Fibroblast of lung (primary cell): ENCODE measurements at regions not wholly inside any gene's neighbourhood (a gene's known extent, or its start where the extent isn't known, plus 50 kb on each side); places are given as distances from the start of the nearest gene placed in this dataset.

Source experiments
- DNase-seq, 2 donors: peaks; one replicate each; pipeline versions ENCODE4 v3.0.0 to v3.0.0-alpha.2; 2010; ENCODE audit warnings: low read depth in 2 of 2
- H2AFZ ChIP-seq: 2 replicates; pipeline ENCODE4 v1.5.1; 2012; ENCODE audit warnings: low read length, control low read depth, inconsistent platforms
- H3K27ac ChIP-seq: 2 replicates; pipeline ENCODE4 v1.5.1; 2011; ENCODE audit warnings: low read length, control low read depth; ENCODE audit not compliant: insufficient read depth
- H3K27me3 ChIP-seq: 2 replicates; pipeline ENCODE4 v1.5.1; 2011; ENCODE audit warnings: mild to moderate bottlenecking, low read length; ENCODE audit not compliant: control insufficient read depth, insufficient read depth
- H3K36me3 ChIP-seq: 2 replicates; pipeline ENCODE4 v1.5.1; 2011; ENCODE audit warnings: low read length; ENCODE audit not compliant: control insufficient read depth, insufficient read depth
- H3K4me1 ChIP-seq: 2 replicates; pipeline ENCODE4 v1.5.1; 2011; ENCODE audit warnings: low read length; ENCODE audit not compliant: control insufficient read depth, insufficient read depth; ENCODE audit errors: extremely low read depth
- H3K4me2 ChIP-seq: 2 replicates; pipeline ENCODE4 v1.5.1; 2011; ENCODE audit warnings: low read length, control low read depth; ENCODE audit not compliant: insufficient read depth; ENCODE audit errors: extremely low read depth
- H3K4me3 ChIP-seq, 4 experiments: fragments of 200-600 bp in 1 of 4; sonication (generic) in 1 of 4; replicated peaks in 1 of 4; 2 replicates each; pipeline ENCODE4 v1.5.1; 2011 to 2016; ENCODE audit warnings: low read length in 4 of 4, low read depth in 3 of 4, mild to moderate bottlenecking in 3 of 4, control low read depth in 2 of 4, inconsistent platforms in 1 of 4, mixed read lengths in 1 of 4; ENCODE audit not compliant: insufficient read depth in 1 of 4; ENCODE audit errors: control extremely low read depth in 1 of 4
- H3K79me2 ChIP-seq: 2 replicates; pipeline ENCODE4 v1.5.1; 2012; ENCODE audit warnings: mild to moderate bottlenecking, low read length, inconsistent platforms; ENCODE audit not compliant: control insufficient read depth, insufficient read depth
- H3K9ac ChIP-seq: 2 replicates; pipeline ENCODE4 v1.5.1; 2011; ENCODE audit warnings: mild to moderate bottlenecking, low read length, control low read depth; ENCODE audit not compliant: insufficient read depth
- H3K9me3 ChIP-seq: 2 replicates; pipeline ENCODE4 v1.5.1; 2012; ENCODE audit warnings: low read depth, low read length; ENCODE audit not compliant: control insufficient read depth, insufficient read depth
- H4K20me1 ChIP-seq: 2 replicates; pipeline ENCODE4 v1.5.1; 2011; ENCODE audit warnings: low read length; ENCODE audit not compliant: control insufficient read depth, insufficient read depth; ENCODE audit errors: extremely low read depth
- EZH2 ChIP-seq: IDR thresholded peaks from 2 replicates; pipeline ENCODE4 v1.5.1; 2012; ENCODE audit warnings: low read length, control low read depth, mild to moderate bottlenecking; ENCODE audit errors: missing control alignments
- TF ChIP-seq, protein P1 (sequence below), 2 donors: IDR thresholded peaks in 1 of 2; conservative IDR thresholded peaks in 1 of 2; 1 replicate in 1 of 2; 2 replicates in 1 of 2; pipeline ENCODE4 v1.5.1; 2011 to 2012; ENCODE audit warnings: low read length in 2 of 2, control low read depth in 1 of 2, inconsistent platforms in 1 of 2, low read depth in 1 of 2, mild to moderate bottlenecking in 1 of 2

DNA sequence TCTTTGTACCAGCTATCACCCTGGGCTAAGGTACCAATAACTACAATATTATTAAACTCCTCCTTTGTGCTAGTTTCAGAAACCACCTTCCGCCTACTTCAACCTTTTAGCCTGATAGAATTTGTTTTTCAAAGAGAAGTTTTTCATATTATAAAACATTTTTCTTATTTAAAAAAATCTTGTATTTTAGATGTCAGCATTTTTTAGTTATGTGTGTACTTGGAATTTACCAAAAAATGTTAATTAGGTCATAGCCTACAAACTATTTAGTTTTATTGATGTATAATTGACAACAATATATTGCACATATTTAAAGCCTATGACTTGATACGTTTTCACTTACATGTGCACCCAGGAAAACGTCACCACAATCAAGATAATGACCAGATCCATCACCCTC, 1097.6 kb downstream of the JRKL start:
- Histone ChIP-seq H2AFZ (no peak overlapping the region), H3K4me1 (no peaks in the 10 kb centered on the region), H3K79me2 (no peaks in the 10 kb centered on the region)

GRCh38 chr11:97498891-97499290, 1109.1 kb downstream of the JRKL start:
- H3K79me2 ChIP-seq, result no peaks in the 10 kb centered on the region
- H3K36me3 ChIP-seq, result no peaks in the 10 kb centered on the region
- TF ChIP-seq, protein P1, sequence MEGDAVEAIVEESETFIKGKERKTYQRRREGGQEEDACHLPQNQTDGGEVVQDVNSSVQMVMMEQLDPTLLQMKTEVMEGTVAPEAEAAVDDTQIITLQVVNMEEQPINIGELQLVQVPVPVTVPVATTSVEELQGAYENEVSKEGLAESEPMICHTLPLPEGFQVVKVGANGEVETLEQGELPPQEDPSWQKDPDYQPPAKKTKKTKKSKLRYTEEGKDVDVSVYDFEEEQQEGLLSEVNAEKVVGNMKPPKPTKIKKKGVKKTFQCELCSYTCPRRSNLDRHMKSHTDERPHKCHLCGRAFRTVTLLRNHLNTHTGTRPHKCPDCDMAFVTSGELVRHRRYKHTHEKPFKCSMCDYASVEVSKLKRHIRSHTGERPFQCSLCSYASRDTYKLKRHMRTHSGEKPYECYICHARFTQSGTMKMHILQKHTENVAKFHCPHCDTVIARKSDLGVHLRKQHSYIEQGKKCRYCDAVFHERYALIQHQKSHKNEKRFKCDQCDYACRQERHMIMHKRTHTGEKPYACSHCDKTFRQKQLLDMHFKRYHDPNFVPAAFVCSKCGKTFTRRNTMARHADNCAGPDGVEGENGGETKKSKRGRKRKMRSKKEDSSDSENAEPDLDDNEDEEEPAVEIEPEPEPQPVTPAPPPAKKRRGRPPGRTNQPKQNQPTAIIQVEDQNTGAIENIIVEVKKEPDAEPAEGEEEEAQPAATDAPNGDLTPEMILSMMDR (conservative IDR thresholded peaks at IDR 0.05 in 1 of 2, IDR thresholded peaks at IDR 0.05 in 1 of 2; ENCODE audit: low read depth in 1 of 2, low read length in 2 of 2), result no peak
- no peak for TF ChIP-seq EZH2
- no peaks in the 10 kb centered on the region for H3K9me3 ChIP-seq
- H3K9ac ChIP-seq, result no peak overlapping the region
- H4K20me1 ChIP-seq, result no peaks in the 10 kb centered on the region
- H3K4me3 ChIP-seq, result no peak overlapping the region
- H3K4me1 ChIP-seq, result no peaks in the 10 kb centered on the region
- H3K27ac ChIP-seq, result no peak overlapping the region
- no peaks in the 10 kb centered on the region for H3K27me3 ChIP-seq
- H3K4me2 ChIP-seq, result no peak overlapping the region
- H2AFZ ChIP-seq, result no peak overlapping the region
- DNase-seq, result no peak

More for the DNA sequence above, 1097.6 kb downstream of the JRKL start:
- Histone ChIP-seq H3K9ac (no peak overlapping the region), H3K27ac (no peak overlapping the region), H4K20me1 (no peaks in the 10 kb centered on the region), H3K9me3 (no peaks in the 10 kb centered on the region), H3K4me2 (no peak overlapping the region), H3K4me3 (no peak overlapping the region), H3K27me3 (no peaks in the 10 kb centered on the region), H3K36me3 (no peaks in the 10 kb centered on the region)
- no peak for DNase-seq
- TF ChIP-seq, protein P1 (conservative IDR thresholded peaks at IDR 0.05 in 1 of 2, IDR thresholded peaks at IDR 0.05 in 1 of 2; ENCODE audit: low read depth in 1 of 2, low read length in 2 of 2), result no peak
- TF ChIP-seq EZH2, result no peak

DNA sequence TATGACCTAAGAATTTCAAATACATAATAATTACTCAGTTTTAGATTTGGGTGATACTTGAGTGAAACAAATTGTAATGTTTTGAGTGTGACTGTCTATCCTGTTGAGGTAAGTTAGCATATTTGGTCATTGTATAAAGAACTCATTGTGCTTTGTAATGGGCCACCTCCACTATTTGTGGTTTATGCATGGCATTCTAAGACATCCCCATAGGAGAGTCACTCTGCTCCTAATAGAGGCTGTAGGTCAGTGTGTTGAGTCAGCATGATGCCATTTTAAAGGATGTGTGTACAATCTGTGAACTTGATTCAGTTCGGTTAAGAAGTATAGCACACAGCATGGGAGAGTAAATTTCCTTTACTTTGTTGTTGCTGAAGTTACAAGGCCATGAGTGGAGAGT, 1112.4 kb downstream of the JRKL start:
- Histone ChIP-seq H3K4me1 (no peaks in the 10 kb centered on the region), H3K4me2 (no peak overlapping the region), H3K9ac (no peak overlapping the region), H3K27me3 (no peaks in the 10 kb centered on the region), H3K4me3 (no peak overlapping the region), H3K36me3 (no peaks in the 10 kb centered on the region), H2AFZ (no peak overlapping the region), H4K20me1 (no peaks in the 10 kb centered on the region), H3K27ac (no peak overlapping the region), H3K9me3 (no peaks in the 10 kb centered on the region), H3K79me2 (no peaks in the 10 kb centered on the region)
- TF ChIP-seq, protein P1 (conservative IDR thresholded peaks at IDR 0.05 in 1 of 2, IDR thresholded peaks at IDR 0.05 in 1 of 2; ENCODE audit: low read depth in 1 of 2, low read length in 2 of 2), result no peak
- peak in 1 of 2 donors; percentile 48 for DNase-seq
